22Rv1 (cell line): ENCODE measurements at regions not wholly inside any gene's neighbourhood (a gene's known extent, or its start where the extent isn't known, plus 50 kb on each side); places are given as distances from the start of the nearest gene placed in this dataset.

Source experiments
- CTCF ChIP-seq: fragments of 450-650 bp; IDR thresholded peaks from 2 replicates; pipeline ENCODE4 v1.5.1; 2017; ENCODE audit warnings: mild to moderate bottlenecking
- ZFX ChIP-seq: fragments of 450-650 bp; IDR thresholded peaks from 2 replicates; pipeline ENCODE4 v1.6.1; 2017; ENCODE audit warnings: antibody characterized with exemption, borderline replicate concordance

DNA sequence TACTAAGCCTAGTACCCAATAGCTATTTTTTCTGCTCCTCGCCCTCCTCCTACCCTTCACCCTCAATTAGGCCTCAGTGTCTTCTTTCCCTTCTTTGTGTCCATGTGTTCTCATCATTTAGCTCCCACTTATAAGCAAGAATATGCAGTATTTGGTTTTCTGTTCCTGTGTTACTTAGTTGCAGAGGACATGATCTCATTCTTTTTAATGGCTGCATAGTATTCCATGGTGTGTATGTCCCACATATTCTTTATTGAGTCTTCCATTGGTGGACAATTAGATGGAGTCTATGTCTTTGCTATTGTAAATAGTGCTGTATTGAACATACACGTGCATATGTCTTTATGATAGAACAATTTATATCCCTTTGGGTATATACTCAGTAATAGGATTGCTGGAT, 106.9 kb upstream of the NR5A2 start:
- TF ChIP-seq CTCF (no peak), ZFX (no peak)
